H9 (cell line): ENCODE measurements at regions not wholly inside any gene's neighbourhood (a gene's known extent, or its start where the extent isn't known, plus 50 kb on each side); places are given as distances from the start of the nearest gene placed in this dataset.
A peak's percentile ranks its signal among the peaks of the same experiment; 100 is the strongest.

Experiments
- DNase-seq: peaks from one replicate; pipeline ENCODE4 v3.0.0-alpha.2; 2017
- H2AFZ ChIP-seq: one replicate; pipeline ENCODE4 v1.6.1; 2013; ENCODE audit warnings: mild to moderate bottlenecking, low read length, control low read depth, moderate library complexity
- H2AK5ac ChIP-seq: 2 replicates; pipeline ENCODE4 v1.6.1; 2013; ENCODE audit warnings: low read length, control low read depth, mixed read lengths; ENCODE audit not compliant: insufficient read length
- H2BK120ac ChIP-seq: one replicate; pipeline ENCODE4 v1.6.1; 2013; ENCODE audit warnings: low read depth, mild to moderate bottlenecking, low read length, control low read depth, inconsistent platforms; ENCODE audit not compliant: poor library complexity, severe bottlenecking
- H2BK12ac ChIP-seq: 2 replicates; pipeline ENCODE4 v1.6.1; 2013; ENCODE audit warnings: low read length, control low read depth, mixed read lengths, low read depth; ENCODE audit not compliant: insufficient read length
- H2BK15ac ChIP-seq: 2 replicates; pipeline ENCODE4 v1.6.1; 2013; ENCODE audit warnings: low read depth, low read length, control low read depth
- H2BK20ac ChIP-seq: one replicate; pipeline ENCODE4 v1.6.1; 2013; ENCODE audit warnings: low read depth, mild to moderate bottlenecking, low read length, control low read depth, inconsistent platforms; ENCODE audit not compliant: poor library complexity, severe bottlenecking
- H2BK5ac ChIP-seq: 2 replicates; pipeline ENCODE4 v1.6.1; 2013; ENCODE audit warnings: low read length, control low read depth, mixed read lengths; ENCODE audit not compliant: insufficient read length
- H3K14ac ChIP-seq: 2 replicates; pipeline ENCODE4 v1.6.1; 2013; ENCODE audit warnings: low read length, control low read depth; ENCODE audit not compliant: insufficient read depth
- H3K18ac ChIP-seq: 2 replicates; pipeline ENCODE4 v1.6.1; 2013; ENCODE audit warnings: low read depth, mild to moderate bottlenecking, mixed read lengths, low read length, control low read depth; ENCODE audit not compliant: insufficient read length
- H3K23ac ChIP-seq: 2 replicates; pipeline ENCODE4 v1.6.1; 2013; ENCODE audit warnings: low read length, control low read depth, mixed read lengths, low read depth; ENCODE audit not compliant: insufficient read length
- H3K23me2 ChIP-seq: 2 replicates; pipeline ENCODE4 v1.6.1; 2013; ENCODE audit warnings: low read depth, mild to moderate bottlenecking, mixed read lengths, low read length, control low read depth; ENCODE audit not compliant: insufficient read length, poor library complexity, severe bottlenecking
- H3K27ac ChIP-seq: 2 replicates; pipeline ENCODE4 v1.5.1; 2013; ENCODE audit warnings: low read length, control low read depth, mixed read lengths, low read depth; ENCODE audit not compliant: insufficient read length
- H3K27me3 ChIP-seq: 2 replicates; pipeline ENCODE4 v1.6.1; 2013; ENCODE audit warnings: low read length, control low read depth, inconsistent platforms; ENCODE audit not compliant: insufficient read depth
- H3K4ac ChIP-seq: 2 replicates; pipeline ENCODE4 v1.6.1; 2013; ENCODE audit warnings: low read depth, mild to moderate bottlenecking, control low read depth, inconsistent platforms, low read length, moderate library complexity
- H3K4me1 ChIP-seq: 2 replicates; pipeline ENCODE4 v1.6.1; 2013; ENCODE audit warnings: low read length, control low read depth, inconsistent platforms; ENCODE audit not compliant: insufficient read depth
- H3K4me2 ChIP-seq: 2 replicates; pipeline ENCODE4 v1.6.1; 2013; ENCODE audit warnings: low read length, control low read depth, mixed read lengths; ENCODE audit not compliant: insufficient read length, insufficient read depth
- H3K56ac ChIP-seq: 2 replicates; pipeline ENCODE4 v1.6.1; 2013; ENCODE audit warnings: low read depth, mild to moderate bottlenecking, mixed read lengths, low read length, control low read depth; ENCODE audit not compliant: insufficient read length
- H3K79me1 ChIP-seq: 2 replicates; pipeline ENCODE4 v1.6.1; 2013; ENCODE audit warnings: low read depth, mild to moderate bottlenecking, moderate library complexity, low read length, control low read depth, inconsistent platforms; ENCODE audit not compliant: insufficient read depth, poor library complexity, severe bottlenecking
- H3K79me2 ChIP-seq: 2 replicates; pipeline ENCODE4 v1.6.1; 2013; ENCODE audit warnings: low read length, control low read depth, inconsistent platforms; ENCODE audit not compliant: insufficient read depth
- H3K9ac ChIP-seq: 2 replicates; pipeline ENCODE4 v1.6.1; 2013; ENCODE audit warnings: low read length, control low read depth, mixed read lengths; ENCODE audit not compliant: insufficient read length; ENCODE audit errors: extremely low read depth
- H3K9me3 ChIP-seq: one replicate; pipeline ENCODE4 v1.6.1; 2013; ENCODE audit warnings: low read depth, low read length, inconsistent platforms; ENCODE audit not compliant: control insufficient read depth
- H3T11ph ChIP-seq: one replicate; pipeline ENCODE4 v1.6.1; 2013; ENCODE audit warnings: mild to moderate bottlenecking, low read length, control low read depth, inconsistent platforms
- H4K20me1 ChIP-seq: one replicate; pipeline ENCODE4 v1.6.1; 2013; ENCODE audit not compliant: control insufficient read depth, insufficient read length, insufficient read depth
- H4K5ac ChIP-seq: 2 replicates; pipeline ENCODE4 v1.6.1; 2013; ENCODE audit warnings: low read depth, mild to moderate bottlenecking, mixed read lengths, low read length, control low read depth; ENCODE audit not compliant: insufficient read length
- H4K8ac ChIP-seq: replicated peaks from 2 replicates; pipeline ENCODE4 v1.6.1; 2013; ENCODE audit warnings: low read length, control low read depth, mixed read lengths, low read depth; ENCODE audit not compliant: insufficient read length
- H4K91ac ChIP-seq: 2 replicates; pipeline ENCODE4 v1.6.1; 2013; ENCODE audit warnings: low read depth, mild to moderate bottlenecking, moderate library complexity, mixed read lengths, low read length, control low read depth; ENCODE audit not compliant: insufficient read length
- H3K27ac Mint-ChIP-seq, 3 experiments: 2 replicates in 2 of 3; 3 replicates in 1 of 3; pipeline ENCODE4 v1.8.0; 2020 to 2021; ENCODE audit warnings: mixed read lengths in 3 of 3, mild to moderate bottlenecking in 1 of 3, moderate library complexity in 1 of 3
- H3K27me3 Mint-ChIP-seq: 2 replicates; pipeline ENCODE4 v1.8.0; 2021; ENCODE audit warnings: low read depth, mild to moderate bottlenecking, moderate library complexity, mixed read lengths
- H3K36me3 Mint-ChIP-seq, 3 experiments: 2 replicates in 2 of 3; 3 replicates in 1 of 3; pipeline ENCODE4 v1.8.0; 2020 to 2021; ENCODE audit warnings: low read depth in 3 of 3, mixed read lengths in 3 of 3; ENCODE audit not compliant: insufficient read depth in 1 of 3
- H3K4me1 Mint-ChIP-seq, 2 experiments: 2 replicates each; pipeline ENCODE4 v1.8.0; 2020; ENCODE audit warnings: mixed read lengths in 2 of 2
- H3K4me3 Mint-ChIP-seq, 2 experiments: 2 replicates in 1 of 2; 3 replicates in 1 of 2; pipeline ENCODE4 v1.8.0; 2020 to 2021; ENCODE audit warnings: mild to moderate bottlenecking in 2 of 2, mixed read lengths in 2 of 2, moderate library complexity in 1 of 2
- H3K9me3 Mint-ChIP-seq, 2 experiments: 2 replicates in 1 of 2; 3 replicates in 1 of 2; pipeline ENCODE4 v1.8.0; 2020; ENCODE audit warnings: mild to moderate bottlenecking in 2 of 2, mixed read lengths in 2 of 2, moderate library complexity in 1 of 2
- WGBS: extraction: QIAGEN DNeasy Blood & Tissue Kit; methylation state at CpG from one replicate; pipeline ENCODE4 v1.1.7; 2013; ENCODE audit warnings: missing lambda C conversion rate, low lambda C conversion rate, mixed read lengths; ENCODE audit not compliant: insufficient read length; ENCODE audit errors: extremely low coverage; 5-methylcytosine and 5-hydroxymethylcytosine counted together
- TF ChIP-seq, protein P1 (sequence below): fragments of 200-600 bp; sonication (generic); conservative IDR thresholded peaks from 3 replicates; pipeline ENCODE4 v1.8.0; 2021; ENCODE audit warnings: antibody characterized with exemption, mild to moderate bottlenecking

DNA sequence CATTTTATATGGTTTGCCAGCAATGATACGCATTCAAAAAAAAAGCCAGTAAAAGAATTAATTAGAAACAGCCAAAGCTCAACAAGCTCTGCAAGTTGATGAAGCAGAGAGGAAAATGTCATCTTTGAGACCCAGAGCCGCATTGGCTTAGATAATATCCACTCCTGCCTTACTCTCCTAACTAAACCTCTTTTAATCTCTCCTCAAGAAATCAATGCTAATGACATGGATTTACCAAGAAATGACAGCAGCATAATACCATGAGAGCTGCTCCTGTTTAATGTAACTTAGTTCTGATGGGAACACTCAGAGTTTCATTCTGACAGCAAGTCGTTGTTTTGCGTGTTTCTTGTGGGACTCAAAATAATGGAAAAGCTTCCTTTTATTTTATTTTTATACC is 1099.4 kb upstream of the PIK3C3 start:
- TF ChIP-seq, protein P1, sequence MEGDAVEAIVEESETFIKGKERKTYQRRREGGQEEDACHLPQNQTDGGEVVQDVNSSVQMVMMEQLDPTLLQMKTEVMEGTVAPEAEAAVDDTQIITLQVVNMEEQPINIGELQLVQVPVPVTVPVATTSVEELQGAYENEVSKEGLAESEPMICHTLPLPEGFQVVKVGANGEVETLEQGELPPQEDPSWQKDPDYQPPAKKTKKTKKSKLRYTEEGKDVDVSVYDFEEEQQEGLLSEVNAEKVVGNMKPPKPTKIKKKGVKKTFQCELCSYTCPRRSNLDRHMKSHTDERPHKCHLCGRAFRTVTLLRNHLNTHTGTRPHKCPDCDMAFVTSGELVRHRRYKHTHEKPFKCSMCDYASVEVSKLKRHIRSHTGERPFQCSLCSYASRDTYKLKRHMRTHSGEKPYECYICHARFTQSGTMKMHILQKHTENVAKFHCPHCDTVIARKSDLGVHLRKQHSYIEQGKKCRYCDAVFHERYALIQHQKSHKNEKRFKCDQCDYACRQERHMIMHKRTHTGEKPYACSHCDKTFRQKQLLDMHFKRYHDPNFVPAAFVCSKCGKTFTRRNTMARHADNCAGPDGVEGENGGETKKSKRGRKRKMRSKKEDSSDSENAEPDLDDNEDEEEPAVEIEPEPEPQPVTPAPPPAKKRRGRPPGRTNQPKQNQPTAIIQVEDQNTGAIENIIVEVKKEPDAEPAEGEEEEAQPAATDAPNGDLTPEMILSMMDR: no peak
- no CpG with 5 or more reads among the region's 4 CpGs for WGBS
- no peak overlapping the region for H3K9ac ChIP-seq

More for the DNA sequence above, 1099.4 kb upstream of the PIK3C3 start:
- Mint-ChIP-seq H3K36me3 (no peaks in the 10 kb centered on the region), H3K27me3 (no peaks in the 10 kb centered on the region), H3K4me1 (peaks cover 21 to 29% of the 10 kb centered on the region in 2 experiments), H3K9me3 (no peaks in the 10 kb centered on the region), H3K4me3 (no peak overlapping the region), H3K27ac (peak overlapping the region in 1 of 3 experiments; percentile 30; a peak in 2 of 7 replicates)
- no peak overlapping the region for H4K91ac ChIP-seq
- H3K79me2 ChIP-seq: no peaks in the 10 kb centered on the region
- no peak overlapping the region for H2BK15ac ChIP-seq
- H2BK5ac ChIP-seq: no peak overlapping the region
- H3K23ac ChIP-seq: no peak overlapping the region
- no peaks in the 10 kb centered on the region; the same call in 1 of the 2 replicates for H3K4me1 ChIP-seq
- H3K27ac ChIP-seq: no peak overlapping the region
- no peak overlapping the region for H2BK12ac ChIP-seq
- H4K5ac ChIP-seq: no peak overlapping the region
- no peak overlapping the region for H2AK5ac ChIP-seq
- no peak overlapping the region for H3K4ac ChIP-seq
- no peak overlapping the region for H3K56ac ChIP-seq
- no peak for DNase-seq
- H4K20me1 ChIP-seq: no peaks in the 10 kb centered on the region
- no peak overlapping the region for H4K8ac ChIP-seq
- no peaks in the 10 kb centered on the region for H3K23me2 ChIP-seq
- no peak overlapping the region for H3T11ph ChIP-seq
- H3K9me3 ChIP-seq: no peaks in the 10 kb centered on the region
- H3K4me2 ChIP-seq: no peak overlapping the region
- no peak overlapping the region for H2AFZ ChIP-seq
- H3K79me1 ChIP-seq: no peaks in the 10 kb centered on the region
- H3K27me3 ChIP-seq: no peaks in the 10 kb centered on the region
- H2BK20ac ChIP-seq: no peak overlapping the region
- H3K18ac ChIP-seq: no peak overlapping the region
- H3K14ac ChIP-seq: no peak overlapping the region
- no peak overlapping the region for H2BK120ac ChIP-seq
